Astrocyte (in vitro differentiated cells and primary cell): ENCODE measurements at regions not wholly inside any gene's neighbourhood (a gene's known extent, or its start where the extent isn't known, plus 50 kb on each side); places are given as distances from the start of the nearest gene placed in this dataset.

ENCODE experiments used
- DNase-seq: peaks from one replicate; pipeline ENCODE4 v3.0.0-alpha.2; 2010; ENCODE audit warnings: low read depth
- FAIRE-seq: peaks from 2 replicates; lab custom pipeline; 2011; peaks lifted over from hg19 to GRCh38; lab: Jason Lieb, UNC
- H2AFZ ChIP-seq: 2 replicates; pipeline ENCODE4 v1.6.0; 2012; ENCODE audit warnings: low read depth, low read length, inconsistent platforms
- H3K27ac ChIP-seq: 2 replicates; pipeline ENCODE4 v1.5.1; 2011; ENCODE audit warnings: low read depth, low read length, inconsistent platforms
- H3K27me3 ChIP-seq: 2 replicates; pipeline ENCODE4 v1.6.0; 2011; ENCODE audit warnings: low read length, inconsistent platforms; ENCODE audit not compliant: insufficient read depth
- H3K36me3 ChIP-seq: 2 replicates; pipeline ENCODE4 v1.5.1; 2011; ENCODE audit warnings: low read length, inconsistent platforms; ENCODE audit not compliant: insufficient read depth
- H3K4me1 ChIP-seq: 2 replicates; pipeline ENCODE4 v1.5.1; 2011; ENCODE audit warnings: low read length, inconsistent platforms; ENCODE audit not compliant: insufficient read depth
- H3K4me2 ChIP-seq: 2 replicates; pipeline ENCODE4 v1.6.0; 2012; ENCODE audit warnings: low read length, inconsistent platforms
- H3K4me3 ChIP-seq: 2 replicates; pipeline ENCODE4 v1.5.1; 2011; ENCODE audit warnings: low read depth, mild to moderate bottlenecking, low read length, inconsistent platforms; ENCODE audit not compliant: insufficient read depth
- H3K79me2 ChIP-seq: 2 replicates; pipeline ENCODE4 v1.6.0; 2012; ENCODE audit warnings: mild to moderate bottlenecking, low read length, inconsistent platforms; ENCODE audit not compliant: insufficient read depth
- H3K9ac ChIP-seq: 2 replicates; pipeline ENCODE4 v1.6.0; 2012; ENCODE audit warnings: mild to moderate bottlenecking, low read length, inconsistent platforms
- H3K9me3 ChIP-seq: 2 replicates; pipeline ENCODE4 v1.5.1; 2012; ENCODE audit warnings: low read depth, mild to moderate bottlenecking, low read length, inconsistent platforms; ENCODE audit not compliant: insufficient read depth
- H4K20me1 ChIP-seq: 2 replicates; pipeline ENCODE4 v1.6.0; 2012; ENCODE audit warnings: low read length, inconsistent platforms; ENCODE audit not compliant: insufficient read depth
- H3K27ac Mint-ChIP-seq: one replicate; pipeline ENCODE4 v1.8.0; 2021; ENCODE audit warnings: mild to moderate bottlenecking, mixed read lengths; ENCODE audit not compliant: unreplicated experiment
- H3K27me3 Mint-ChIP-seq: one replicate; pipeline ENCODE4 v1.8.0; 2021; ENCODE audit warnings: low read depth, mixed read lengths; ENCODE audit not compliant: unreplicated experiment
- H3K36me3 Mint-ChIP-seq: one replicate; pipeline ENCODE4 v1.8.0; 2021; ENCODE audit warnings: low read depth, mixed read lengths; ENCODE audit not compliant: unreplicated experiment
- H3K4me1 Mint-ChIP-seq: one replicate; pipeline ENCODE4 v1.8.0; 2021; ENCODE audit warnings: low read depth, mixed read lengths; ENCODE audit not compliant: unreplicated experiment
- H3K4me3 Mint-ChIP-seq: one replicate; pipeline ENCODE4 v1.8.0; 2021; ENCODE audit warnings: mild to moderate bottlenecking, moderate library complexity, mixed read lengths; ENCODE audit not compliant: unreplicated experiment
- H3K9me3 Mint-ChIP-seq: one replicate; pipeline ENCODE4 v1.8.0; 2021; ENCODE audit warnings: mild to moderate bottlenecking, mixed read lengths; ENCODE audit not compliant: unreplicated experiment
- EZH2 ChIP-seq: IDR thresholded peaks from 2 replicates; pipeline ENCODE4 v1.6.1; 2012; ENCODE audit warnings: mild to moderate bottlenecking, low read length, inconsistent platforms; ENCODE audit not compliant: insufficient read depth
- TF ChIP-seq, protein P1 (sequence below): IDR thresholded peaks from 2 replicates; pipeline ENCODE4 v1.5.1; 2011; ENCODE audit warnings: low read depth, mild to moderate bottlenecking, inconsistent platforms, low read length, moderate library complexity; ENCODE audit not compliant: insufficient read depth

DNA sequence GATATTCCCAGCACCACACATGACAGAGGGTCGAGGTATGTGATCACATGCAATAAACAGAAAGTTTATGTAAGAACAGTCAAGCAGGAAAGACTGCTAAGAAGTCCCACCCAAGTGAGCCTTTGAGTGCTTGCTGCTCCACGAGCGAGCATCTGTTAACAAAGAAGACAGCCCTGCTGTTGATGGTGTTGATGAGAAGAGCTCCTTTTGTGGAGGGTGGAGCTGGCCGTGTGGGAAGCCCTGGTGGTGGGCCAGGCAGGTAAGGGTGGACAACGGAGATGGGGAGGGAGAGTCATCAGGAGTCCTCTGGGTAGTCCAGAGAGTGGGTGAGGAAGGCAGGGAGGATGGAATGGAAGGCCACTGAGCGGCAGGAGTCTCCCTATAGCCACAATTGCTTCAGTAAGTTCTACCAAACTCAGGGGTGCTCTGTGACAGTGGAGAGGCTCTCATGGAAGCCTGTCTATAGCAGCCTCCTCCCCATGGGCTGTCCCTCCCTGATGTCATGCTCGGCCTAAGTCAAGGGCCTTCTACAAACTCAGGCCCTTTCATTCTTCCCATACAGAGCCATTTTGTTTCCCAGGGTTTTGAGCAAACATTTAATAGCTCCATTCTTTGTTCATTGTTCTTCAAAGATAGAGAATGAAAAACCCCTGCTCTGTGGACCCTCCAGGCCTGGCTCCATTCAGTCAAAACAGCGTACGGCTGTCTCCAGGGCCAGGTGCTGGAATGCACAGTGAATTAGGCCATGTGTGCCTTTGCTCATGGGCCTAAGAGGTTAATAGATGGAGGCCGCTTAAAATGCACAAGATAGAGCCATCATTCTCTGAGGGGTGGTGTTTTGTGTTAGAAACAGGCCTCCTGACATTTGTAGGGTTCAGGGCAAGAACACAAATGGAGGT, 494.2 kb upstream of the RAB6C start:
- H3K4me1 Mint-ChIP-seq, result no peaks in the 10 kb centered on the region
- no peak overlapping the region for H3K27ac Mint-ChIP-seq
- H3K27me3 Mint-ChIP-seq, result peaks cover 7% of the 10 kb centered on the region
- no peak overlapping the region for H3K4me3 Mint-ChIP-seq
- Histone ChIP-seq H3K9ac (no peak overlapping the region), H4K20me1 (no peaks in the 10 kb centered on the region), H2AFZ (no peak overlapping the region), H3K9me3 (peaks cover 2% of the 10 kb centered on the region), H3K36me3 (no peaks in the 10 kb centered on the region), H3K4me2 (no peak overlapping the region), H3K4me3 (no peak overlapping the region), H3K4me1 (no peaks in the 10 kb centered on the region), H3K27ac (no peak overlapping the region), H3K27me3 (no peaks in the 10 kb centered on the region), H3K79me2 (no peaks in the 10 kb centered on the region)
- no peak for DNase-seq
- H3K9me3 Mint-ChIP-seq, result peaks cover 2% of the 10 kb centered on the region
- FAIRE-seq, result no peak
- H3K36me3 Mint-ChIP-seq, result no peaks in the 10 kb centered on the region
- TF ChIP-seq, protein P1, sequence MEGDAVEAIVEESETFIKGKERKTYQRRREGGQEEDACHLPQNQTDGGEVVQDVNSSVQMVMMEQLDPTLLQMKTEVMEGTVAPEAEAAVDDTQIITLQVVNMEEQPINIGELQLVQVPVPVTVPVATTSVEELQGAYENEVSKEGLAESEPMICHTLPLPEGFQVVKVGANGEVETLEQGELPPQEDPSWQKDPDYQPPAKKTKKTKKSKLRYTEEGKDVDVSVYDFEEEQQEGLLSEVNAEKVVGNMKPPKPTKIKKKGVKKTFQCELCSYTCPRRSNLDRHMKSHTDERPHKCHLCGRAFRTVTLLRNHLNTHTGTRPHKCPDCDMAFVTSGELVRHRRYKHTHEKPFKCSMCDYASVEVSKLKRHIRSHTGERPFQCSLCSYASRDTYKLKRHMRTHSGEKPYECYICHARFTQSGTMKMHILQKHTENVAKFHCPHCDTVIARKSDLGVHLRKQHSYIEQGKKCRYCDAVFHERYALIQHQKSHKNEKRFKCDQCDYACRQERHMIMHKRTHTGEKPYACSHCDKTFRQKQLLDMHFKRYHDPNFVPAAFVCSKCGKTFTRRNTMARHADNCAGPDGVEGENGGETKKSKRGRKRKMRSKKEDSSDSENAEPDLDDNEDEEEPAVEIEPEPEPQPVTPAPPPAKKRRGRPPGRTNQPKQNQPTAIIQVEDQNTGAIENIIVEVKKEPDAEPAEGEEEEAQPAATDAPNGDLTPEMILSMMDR, result no peak
- no peak for TF ChIP-seq EZH2

DNA sequence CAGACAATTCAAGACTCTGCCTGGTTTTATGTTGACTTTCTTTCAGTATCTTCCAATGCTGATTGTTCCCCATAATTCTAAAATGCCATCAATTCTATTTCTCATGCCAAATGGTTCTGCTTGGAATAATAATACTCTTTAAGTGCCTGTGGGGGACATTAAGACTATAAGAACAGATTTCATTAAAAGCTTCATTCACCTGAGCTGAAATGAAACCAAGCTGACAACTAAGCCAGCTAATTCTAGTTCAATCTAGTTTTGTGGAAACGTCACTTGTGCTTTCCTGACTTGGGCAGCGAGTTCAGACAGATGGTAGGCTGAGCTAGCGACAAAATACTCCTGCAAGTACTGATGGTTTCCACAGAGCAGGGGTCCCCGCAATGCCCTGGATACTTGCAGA, 491.1 kb upstream of the RAB6C start:
- Histone ChIP-seq H3K9me3 (no peaks in the 10 kb centered on the region), H2AFZ (no peak overlapping the region), H3K4me2 (no peak overlapping the region), H3K27me3 (no peaks in the 10 kb centered on the region), H3K79me2 (no peaks in the 10 kb centered on the region), H3K9ac (no peak overlapping the region), H3K4me1 (no peaks in the 10 kb centered on the region), H3K27ac (no peak overlapping the region), H4K20me1 (no peaks in the 10 kb centered on the region), H3K4me3 (no peak overlapping the region), H3K36me3 (no peaks in the 10 kb centered on the region)
- TF ChIP-seq, protein P1, result no peak
- TF ChIP-seq EZH2, result no peak
- Mint-ChIP-seq H3K4me1 (peaks cover 4% of the 10 kb centered on the region), H3K27ac (no peak overlapping the region), H3K9me3 (peaks cover 2% of the 10 kb centered on the region), H3K4me3 (no peak overlapping the region), H3K27me3 (peaks cover 5% of the 10 kb centered on the region), H3K36me3 (no peaks in the 10 kb centered on the region)
- no peak for FAIRE-seq
- no peak for DNase-seq

DNA sequence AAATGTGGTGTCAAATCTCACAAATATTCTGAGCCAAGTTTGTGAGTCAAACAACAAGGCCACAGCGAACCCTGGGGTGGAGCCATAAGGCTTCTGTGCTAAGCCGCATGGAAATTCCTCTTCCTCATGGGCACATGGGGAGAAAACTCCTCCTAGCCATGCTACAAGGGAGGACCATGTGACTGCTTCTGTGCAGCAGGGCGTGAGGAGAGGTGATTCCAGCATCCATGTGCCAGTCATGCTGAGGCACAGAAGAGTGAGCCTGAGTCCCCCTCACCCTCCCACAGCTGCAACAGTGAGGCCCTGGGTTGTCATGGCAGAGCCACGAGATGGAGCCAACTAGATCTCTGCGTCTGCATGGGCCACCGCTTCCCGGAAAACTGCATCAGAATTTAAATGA, 488.8 kb upstream of the RAB6C start:
- FAIRE-seq (no peak), DNase-seq (no peak)

More for the DNA sequence above, 488.8 kb upstream of the RAB6C start:
- Mint-ChIP-seq H3K9me3 (no peaks in the 10 kb centered on the region), H3K27me3 (peaks cover 1% of the 10 kb centered on the region), H3K27ac (no peak overlapping the region), H3K4me1 (peaks cover 4% of the 10 kb centered on the region), H3K36me3 (no peaks in the 10 kb centered on the region), H3K4me3 (no peak overlapping the region)
- Histone ChIP-seq H3K4me3 (no peak overlapping the region), H3K4me1 (no peaks in the 10 kb centered on the region), H3K27ac (no peak overlapping the region), H3K27me3 (no peaks in the 10 kb centered on the region), H4K20me1 (no peaks in the 10 kb centered on the region), H3K79me2 (no peaks in the 10 kb centered on the region), H3K36me3 (no peaks in the 10 kb centered on the region), H2AFZ (no peak overlapping the region), H3K4me2 (no peak overlapping the region), H3K9ac (no peak overlapping the region), H3K9me3 (no peaks in the 10 kb centered on the region)
- TF ChIP-seq, protein P1, result no peak
- TF ChIP-seq EZH2, result no peak
